ENCODE measurements at regions not wholly inside any gene's neighbourhood (a gene's known extent, or its start where the extent isn't known, plus 50 kb on each side); places are given as distances from the start of the nearest gene placed in this dataset.

- Mint-ChIP-seq H3K36me3 (ENCODE audit: low read depth) (no peaks in the 10 kb centered on the region), H3K27ac (no peak overlapping the region), H3K9me3 (no peaks in the 10 kb centered on the region), H3K4me1 (peaks cover 16% of the 10 kb centered on the region), H3K4me3 (no peak overlapping the region), H3K27me3 (ENCODE audit: insufficient read depth, low read depth, poor library complexity) (no peaks in the 10 kb centered on the region)
- Histone ChIP-seq H3K27me3 (ENCODE audit: insufficient read depth) (no peaks in the 10 kb centered on the region), H3K4me1 (ENCODE audit: insufficient read depth) (peaks cover 10% of the 10 kb centered on the region), H4K20me1 (replicated peaks; ENCODE audit: insufficient read depth) (no peaks in the 10 kb centered on the region), H3K4me3 (no peak overlapping the region), H3F3A (replicated peaks; ENCODE audit: low read depth) (no peaks in the 10 kb centered on the region), H3K9me2 (ENCODE audit: insufficient read depth) (no peaks in the 10 kb centered on the region), H3K79me2 (replicated peaks; ENCODE audit: insufficient read depth) (no peaks in the 10 kb centered on the region), H3K27ac (ENCODE audit: low read depth) (no peak overlapping the region), H3K36me3 (ENCODE audit: insufficient read depth) (no peaks in the 10 kb centered on the region), H2AFZ (no peak overlapping the region), H3K4me2 (no peak overlapping the region)
- no peak for TF ChIP-seq JUNB (IDR thresholded peaks at IDR 0.05; ENCODE audit: unreplicated experiment)
- TF ChIP-seq REST (IDR thresholded peaks at IDR 0.05; ENCODE audit: unreplicated experiment): no peak
- DNase-seq (ENCODE audit: low spot score): no peak
- no peak for ATAC-seq
Measured at GRCh38 chr3:117443014-117443413, 733.4 kb downstream of the TUSC7 start.

- H3K79me2 ChIP-seq (replicated peaks; ENCODE audit: insufficient read depth): no peaks in the 10 kb centered on the region
- H3K9me2 ChIP-seq (ENCODE audit: insufficient read depth): no peaks in the 10 kb centered on the region
- no peaks in the 10 kb centered on the region for H3K27me3 Mint-ChIP-seq (ENCODE audit: insufficient read depth, low read depth, poor library complexity)
- DNase-seq (ENCODE audit: low spot score) (no peak), ATAC-seq (no peak)
- H3F3A ChIP-seq (replicated peaks; ENCODE audit: low read depth): no peaks in the 10 kb centered on the region
- no peaks in the 10 kb centered on the region for H3K36me3 Mint-ChIP-seq (ENCODE audit: low read depth)
- no peak overlapping the region for H3K27ac ChIP-seq (ENCODE audit: low read depth)
- H3K4me3 Mint-ChIP-seq: no peak overlapping the region
- no peak overlapping the region for H3K4me3 ChIP-seq
- H3K27me3 ChIP-seq (ENCODE audit: insufficient read depth): no peaks in the 10 kb centered on the region
- no peak overlapping the region for H3K27ac Mint-ChIP-seq
- H2AFZ ChIP-seq: no peak overlapping the region
- no peaks in the 10 kb centered on the region for H3K36me3 ChIP-seq (ENCODE audit: insufficient read depth)
- no peak overlapping the region for H3K4me2 ChIP-seq
- no peaks in the 10 kb centered on the region for H4K20me1 ChIP-seq (replicated peaks; ENCODE audit: insufficient read depth)
- H3K9me3 Mint-ChIP-seq: no peaks in the 10 kb centered on the region
- H3K4me1 ChIP-seq (ENCODE audit: insufficient read depth): peaks cover 6% of the 10 kb centered on the region
- peaks cover 14% of the 10 kb centered on the region for H3K4me1 Mint-ChIP-seq
- TF ChIP-seq EZH2phosphoT487 (IDR thresholded peaks at IDR 0.05; ENCODE audit: unreplicated experiment) (no peak), CREB1 (CRISPR knock-in tag; IDR thresholded peaks at IDR 0.05; ENCODE audit: low read depth) (no peak), CTCF (conservative IDR thresholded peaks at IDR 0.05; ENCODE audit: low read depth in 2 of 2) (no peak), REST (IDR thresholded peaks at IDR 0.05; ENCODE audit: unreplicated experiment) (no peak), ZNF462 (CRISPR knock-in tag; IDR thresholded peaks at IDR 0.05) (no peak)
Measured at GRCh38 chr3:117444175-117444574, 734.6 kb downstream of the TUSC7 start.

Data from GM23338 (cell line).